K562 (cell line): ENCODE measurements at regions not wholly inside any gene's neighbourhood (a gene's known extent, or its start where the extent isn't known, plus 50 kb on each side); places are given as distances from the start of the nearest gene placed in this dataset.

ENCODE experiments used
- BACH1 ChIP-seq: fragments of 200-800 bp; sonication (Bioruptor generic); IDR thresholded peaks from 2 replicates; pipeline ENCODE4 v1.6.1; 2016; ENCODE audit warnings: missing genetic modification characterization, missing compliant biosample characterization
- CEBPG ChIP-seq, 3 experiments: fragments of 200-800 bp in 1 of 3; sonication (Bioruptor generic) in 1 of 3; sonication (generic) in 1 of 3; formaldehyde crosslinking in 1 of 3; IDR thresholded peaks in 2 of 3; conservative IDR thresholded peaks in 1 of 3; 2 replicates each; pipeline versions ENCODE4 v1.6.1 to v1.8.0; 2016 to 2022; ENCODE audit warnings: missing compliant biosample characterization in 2 of 3, missing genetic modification characterization in 2 of 3, mild to moderate bottlenecking in 1 of 3, missing genetic modification reagents in 1 of 3
- CGGBP1 ChIP-seq: fragments of 250-450 bp; sonication (Bioruptor Pico); IDR thresholded peaks from 2 replicates; pipeline ENCODE4 v1.9.0; 2021; ENCODE audit warnings: mild to moderate bottlenecking
- EHMT2 ChIP-seq: fragments of 450-650 bp; IDR thresholded peaks from 2 replicates; pipeline ENCODE4 v1.6.1; 2018; ENCODE audit warnings: antibody characterized with exemption
- NCOR1 ChIP-seq: fragments of 450-650 bp; IDR thresholded peaks from 2 replicates; pipeline ENCODE4 v1.6.1; 2016; ENCODE audit warnings: mild to moderate bottlenecking, moderate library complexity
- RBM14 ChIP-seq: fragments of 200-400 bp; formaldehyde crosslinking; IDR thresholded peaks from 2 replicates; pipeline ENCODE4 v1.6.1; 2018; ENCODE audit warnings: low read depth, mild to moderate bottlenecking, low read length, moderate library complexity, borderline replicate concordance; ENCODE audit not compliant: insufficient read depth
- RFX7 ChIP-seq: fragments of 250-450 bp; sonication (Bioruptor Pico); IDR thresholded peaks from 2 replicates; pipeline ENCODE4 v1.5.1; 2021; ENCODE audit warnings: mild to moderate bottlenecking
- SRF ChIP-seq, 2 experiments: fragments of 250-450, 450-650 bp in 1 of 2; sonication (Bioruptor Pico) in 1 of 2; sonication (generic) in 1 of 2; formaldehyde crosslinking; IDR thresholded peaks; 2 replicates each; pipeline versions ENCODE4 v1.5.0 to v1.5.1; 2020 to 2022; ENCODE audit warnings: mild to moderate bottlenecking in 1 of 2, missing genetic modification reagents in 1 of 2
- TAL1 ChIP-seq: fragments of 450-650 bp; IDR thresholded peaks from 2 replicates; pipeline ENCODE4 v1.6.1; 2016; ENCODE audit warnings: mild to moderate bottlenecking
- TEAD1 ChIP-seq, 2 experiments: fragments of 450-650 bp in 1 of 2; sonication (generic) in 1 of 2; formaldehyde crosslinking; IDR thresholded peaks; 2 replicates each; pipeline versions ENCODE4 v1.4.0 to v1.8.0; 2020 to 2022; ENCODE audit warnings: mild to moderate bottlenecking in 2 of 2, missing genetic modification reagents in 1 of 2
- ZKSCAN8 ChIP-seq: fragments of 200-800 bp; sonication (Bioruptor generic); IDR thresholded peaks from 2 replicates; pipeline ENCODE4 v1.6.1; 2016; ENCODE audit warnings: missing genetic modification characterization, missing compliant biosample characterization
- ZNF121 ChIP-seq: sonication (generic); formaldehyde crosslinking; conservative IDR thresholded peaks from 2 replicates; pipeline ENCODE4 v1.8.0; 2022; ENCODE audit warnings: missing genetic modification reagents
- ZNF280B ChIP-seq: fragments of 250-450 bp; sonication (Bioruptor Pico); IDR thresholded peaks from 2 replicates; pipeline ENCODE4 v1.5.1; 2021; ENCODE audit warnings: mild to moderate bottlenecking
- ZNF384 ChIP-seq: IDR thresholded peaks from 2 replicates; pipeline ENCODE4 v1.6.1; 2012; ENCODE audit warnings: low read depth, low read length, improper control_type of control experiment

- TF ChIP-seq ZNF384 (no peak), BACH1 (tag) (no peak), CGGBP1 (CRISPR knock-in tag) (no peak), ZKSCAN8 (CRISPR knock-in tag) (no peak), TEAD1 (CRISPR knock-in tag; IDR thresholded peaks at IDR 0.05) (no peak), CEBPG (CRISPR knock-in tag; IDR thresholded peaks at IDR 0.05) (no peak), CEBPG (tag; conservative IDR thresholded peaks at IDR 0.05 in 1 of 2, IDR thresholded peaks at IDR 0.05 in 1 of 2) (no peak), NCOR1 (no peak), RBM14 (no peak), EHMT2 (no peak), ZNF121 (CRISPR knock-in tag) (no peak), RFX7 (CRISPR knock-in tag) (no peak), TAL1 (no peak), SRF (CRISPR knock-in tag; IDR thresholded peaks at IDR 0.05) (no peak), ZNF280B (CRISPR knock-in tag) (no peak)
These were observed 177.2 kb upstream of the PRICKLE1 start (continued) for GRCh38 chr12:42766754-42767153.
